Caco-2 (cell line): ENCODE measurements at regions not wholly inside any gene's neighbourhood (a gene's known extent, or its start where the extent isn't known, plus 50 kb on each side); places are given as distances from the start of the nearest gene placed in this dataset.

ENCODE experiments used
- BruUV-seq: library from RNA; stranded (reverse); fragments of 400-500 nt; replicated peaks from 2 replicates; lab custom pipeline; 2021; lab: Mats Ljungman, UMichigan
- CTCF ChIA-PET: fragments of 300-600 bp; sonication (Branson Sonifier 250); formaldehyde crosslinking; loops from one replicate; lab custom pipeline; 2022; ENCODE audit warnings: antibody characterized with exemption; lab: Charles Lee
- POLR2A ChIA-PET: fragments of 300-600 bp; sonication (Branson Sonifier 250); formaldehyde crosslinking; loops from one replicate; lab custom pipeline; 2022; ENCODE audit warnings: antibody characterized with exemption; lab: Charles Lee
- DNase-seq, 2 experiments: peaks; one replicate each; pipeline versions ENCODE4 v3.0.0 to v3.0.0-alpha.2; 2020 to 2022
- H3K27me3 ChIP-seq: replicated peaks from 2 replicates; pipeline ENCODE4 v1.6.0; 2011; ENCODE audit warnings: low read length; ENCODE audit not compliant: control insufficient read depth, insufficient read depth
- H3K36me3 ChIP-seq: 2 replicates; pipeline ENCODE4 v1.5.1; 2011; ENCODE audit warnings: low read length; ENCODE audit not compliant: control insufficient read depth, insufficient read depth
- H3K4me1 ChIP-seq: fragments of 250-450 bp; sonication (Bioruptor Pico); 2 replicates; pipeline ENCODE4 v1.5.1; 2020; ENCODE audit warnings: mild to moderate bottlenecking
- H3K4me3 ChIP-seq: 2 replicates; pipeline ENCODE4 v1.5.1; 2011; ENCODE audit warnings: low read depth, mild to moderate bottlenecking, control low read depth, low read length
- H3K9me3 ChIP-seq: fragments of 250-450 bp; sonication (Bioruptor Pico); 2 replicates; pipeline ENCODE4 v1.5.1; 2020; ENCODE audit warnings: mild to moderate bottlenecking, moderate library complexity
- H3K27ac Mint-ChIP-seq: one replicate; pipeline ENCODE4 v1.8.0; 2022; ENCODE audit warnings: mixed read lengths; ENCODE audit not compliant: unreplicated experiment
- H3K27me3 Mint-ChIP-seq: one replicate; pipeline ENCODE4 v1.8.0; 2022; ENCODE audit warnings: mixed read lengths; ENCODE audit not compliant: insufficient read depth, unreplicated experiment
- H3K36me3 Mint-ChIP-seq: one replicate; pipeline ENCODE4 v1.8.0; 2022; ENCODE audit warnings: mild to moderate bottlenecking, mixed read lengths; ENCODE audit not compliant: insufficient read depth, unreplicated experiment
- H3K4me1 Mint-ChIP-seq: one replicate; pipeline ENCODE4 v1.8.0; 2022; ENCODE audit warnings: low read depth, mixed read lengths; ENCODE audit not compliant: unreplicated experiment
- H3K4me3 Mint-ChIP-seq: one replicate; pipeline ENCODE4 v1.8.0; 2022; ENCODE audit warnings: mild to moderate bottlenecking, moderate library complexity, mixed read lengths; ENCODE audit not compliant: unreplicated experiment
- H3K9me3 Mint-ChIP-seq: one replicate; pipeline ENCODE4 v1.8.0; 2022; ENCODE audit warnings: mixed read lengths; ENCODE audit not compliant: unreplicated experiment
- CTCF ChIP-seq, 2 experiments: fragments of 200-600 bp in 1 of 2; IDR thresholded peaks; 1 replicate in 1 of 2; 2 replicates in 1 of 2; pipeline versions ENCODE4 v1.5.1 to v1.8.0; 2011 to 2022; ENCODE audit warnings: antibody characterized with exemption in 1 of 2, control low read depth in 1 of 2, inconsistent platforms in 1 of 2, low read depth in 1 of 2, low read length in 1 of 2, mild to moderate bottlenecking in 1 of 2, moderate library complexity in 1 of 2; ENCODE audit not compliant: insufficient read depth in 1 of 2, severe bottlenecking in 1 of 2, unreplicated experiment in 1 of 2
- intact Hi-C: fragments of 100-400 bp; cut with micrococcal nuclease; formaldehyde crosslinking; loops from one replicate; pipeline ENCODE4 v1.10.0; 2022; ENCODE audit not compliant: unreplicated experiment

GRCh38 chr16:7090628-7091115 is 242.0 kb upstream of the RBFOX1 start:
- peaks cover 7% of the 10 kb centered on the region for H3K4me1 Mint-ChIP-seq
- BruUV-seq = no TSS peak
- Histone ChIP-seq H3K27me3 (no peaks in the 10 kb centered on the region), H3K9me3 (no peaks in the 10 kb centered on the region), H3K4me1 (no peaks in the 10 kb centered on the region), H3K4me3 (no peak overlapping the region), H3K36me3 (no peaks in the 10 kb centered on the region)
- H3K27ac Mint-ChIP-seq = no peak overlapping the region
- no peaks in the 10 kb centered on the region for H3K9me3 Mint-ChIP-seq
- no peak for DNase-seq
- peaks cover 2% of the 10 kb centered on the region for H3K27me3 Mint-ChIP-seq
- POLR2A ChIA-PET = no interaction called here
- intact Hi-C loops = loop anchor here (5.0 kb wide), 1 partner anchor 97 kb away; no protein-coding TSS in a partner anchor
- no peaks in the 10 kb centered on the region for H3K36me3 Mint-ChIP-seq
- CTCF ChIA-PET = interaction anchor here (0.6 kb wide), 1 partner anchor 326 kb away, joined by 6 read pairs; no protein-coding TSS in a partner anchor
- no peak overlapping the region for H3K4me3 Mint-ChIP-seq
- TF ChIP-seq CTCF (IDR thresholded peaks at IDR 0.05; ENCODE audit: insufficient read depth in 1 of 2, low read depth in 1 of 2, low read length in 1 of 2, severe bottlenecking in 1 of 2, unreplicated experiment in 1 of 2) = no peak

- H3K27me3 Mint-ChIP-seq = peaks cover 3% of the 10 kb centered on the region
- BruUV-seq = no TSS peak
- intact Hi-C loops = loop anchor here (5.0 to 10.0 kb wide), 2 partner anchors 98 to 405 kb away; no protein-coding TSS in a partner anchor
- no peaks in the 10 kb centered on the region for H3K36me3 Mint-ChIP-seq
- no peak overlapping the region for H3K27ac Mint-ChIP-seq
- H3K36me3 ChIP-seq = no peaks in the 10 kb centered on the region
- H3K4me3 Mint-ChIP-seq = no peak overlapping the region
- H3K4me1 Mint-ChIP-seq = peaks cover 7% of the 10 kb centered on the region
- no peaks in the 10 kb centered on the region for H3K9me3 ChIP-seq
- no peaks in the 10 kb centered on the region for H3K9me3 Mint-ChIP-seq
- no peak overlapping the region for H3K4me3 ChIP-seq
- CTCF ChIA-PET = no interaction called here
- POLR2A ChIA-PET = no interaction called here
- TF ChIP-seq CTCF (IDR thresholded peaks at IDR 0.05; ENCODE audit: insufficient read depth in 1 of 2, low read depth in 1 of 2, low read length in 1 of 2, severe bottlenecking in 1 of 2, unreplicated experiment in 1 of 2) = no peak
- H3K4me1 ChIP-seq = no peaks in the 10 kb centered on the region
- DNase-seq = no peak
- H3K27me3 ChIP-seq = no peaks in the 10 kb centered on the region
Observed at GRCh38 chr16:7089751-7090150, 242.9 kb upstream of the RBFOX1 start.

- Histone ChIP-seq H3K27me3 (no peaks in the 10 kb centered on the region), H3K36me3 (no peaks in the 10 kb centered on the region), H3K4me1 (no peaks in the 10 kb centered on the region), H3K4me3 (no peak overlapping the region), H3K9me3 (no peaks in the 10 kb centered on the region)
- Mint-ChIP-seq H3K27ac (no peak overlapping the region), H3K4me3 (no peak overlapping the region), H3K4me1 (peaks cover 7% of the 10 kb centered on the region), H3K27me3 (peaks cover 5% of the 10 kb centered on the region), H3K36me3 (no peaks in the 10 kb centered on the region), H3K9me3 (no peaks in the 10 kb centered on the region)
- CTCF ChIA-PET = no interaction called here
- intact Hi-C loops = loop anchor here (10.0 kb wide), 1 partner anchor 404 kb away; no protein-coding TSS in a partner anchor
- POLR2A ChIA-PET = no interaction called here
- no peak for DNase-seq
- no TSS peak for BruUV-seq
- TF ChIP-seq CTCF (IDR thresholded peaks at IDR 0.05; ENCODE audit: insufficient read depth in 1 of 2, low read depth in 1 of 2, low read length in 1 of 2, severe bottlenecking in 1 of 2, unreplicated experiment in 1 of 2) = no peak
Observed at GRCh38 chr16:7088711-7089110, 243.9 kb upstream of the RBFOX1 start.
